ENCODE measurements at regions not wholly inside any gene's neighbourhood (a gene's known extent, or its start where the extent isn't known, plus 50 kb on each side); places are given as distances from the start of the nearest gene placed in this dataset.

DNA sequence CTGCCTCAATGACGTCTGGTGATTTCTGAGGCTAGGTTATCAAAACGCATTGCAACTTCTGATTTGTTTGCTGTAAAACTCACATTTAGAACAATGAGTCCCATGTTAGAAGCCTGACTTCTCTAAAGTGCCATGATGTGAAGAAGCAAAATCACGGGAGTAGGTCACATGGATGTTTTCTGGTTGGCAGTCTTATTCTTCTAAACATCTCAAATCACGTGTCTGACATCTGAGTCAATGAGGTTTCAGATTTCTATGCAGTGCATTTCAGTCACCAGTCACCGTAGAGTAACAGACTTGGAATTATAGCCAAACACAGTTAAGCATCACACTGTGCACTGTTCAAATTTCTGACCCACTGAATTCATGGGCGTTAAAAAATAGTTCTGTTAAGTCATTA is 482.1 kb downstream of the TMA16 start:
- H3K4me3 Mint-ChIP-seq, result no peak overlapping the region
- H3K9me3 Mint-ChIP-seq, result no peaks in the 10 kb centered on the region
- TF ChIP-seq, protein P1, sequence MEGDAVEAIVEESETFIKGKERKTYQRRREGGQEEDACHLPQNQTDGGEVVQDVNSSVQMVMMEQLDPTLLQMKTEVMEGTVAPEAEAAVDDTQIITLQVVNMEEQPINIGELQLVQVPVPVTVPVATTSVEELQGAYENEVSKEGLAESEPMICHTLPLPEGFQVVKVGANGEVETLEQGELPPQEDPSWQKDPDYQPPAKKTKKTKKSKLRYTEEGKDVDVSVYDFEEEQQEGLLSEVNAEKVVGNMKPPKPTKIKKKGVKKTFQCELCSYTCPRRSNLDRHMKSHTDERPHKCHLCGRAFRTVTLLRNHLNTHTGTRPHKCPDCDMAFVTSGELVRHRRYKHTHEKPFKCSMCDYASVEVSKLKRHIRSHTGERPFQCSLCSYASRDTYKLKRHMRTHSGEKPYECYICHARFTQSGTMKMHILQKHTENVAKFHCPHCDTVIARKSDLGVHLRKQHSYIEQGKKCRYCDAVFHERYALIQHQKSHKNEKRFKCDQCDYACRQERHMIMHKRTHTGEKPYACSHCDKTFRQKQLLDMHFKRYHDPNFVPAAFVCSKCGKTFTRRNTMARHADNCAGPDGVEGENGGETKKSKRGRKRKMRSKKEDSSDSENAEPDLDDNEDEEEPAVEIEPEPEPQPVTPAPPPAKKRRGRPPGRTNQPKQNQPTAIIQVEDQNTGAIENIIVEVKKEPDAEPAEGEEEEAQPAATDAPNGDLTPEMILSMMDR (IDR thresholded peaks at IDR 0.05; ENCODE audit: unreplicated experiment), result no peak
- H3K36me3 Mint-ChIP-seq, result no peaks in the 10 kb centered on the region
- DNase-seq (ENCODE audit: low spot score in 2 of 2, unreplicated experiment in 2 of 2), result no peak
- no peaks in the 10 kb centered on the region for H3K27me3 Mint-ChIP-seq (ENCODE audit: low read depth)
- no peaks in the 10 kb centered on the region for H3K4me1 Mint-ChIP-seq
- no peak overlapping the region for H3K27ac Mint-ChIP-seq

DNA sequence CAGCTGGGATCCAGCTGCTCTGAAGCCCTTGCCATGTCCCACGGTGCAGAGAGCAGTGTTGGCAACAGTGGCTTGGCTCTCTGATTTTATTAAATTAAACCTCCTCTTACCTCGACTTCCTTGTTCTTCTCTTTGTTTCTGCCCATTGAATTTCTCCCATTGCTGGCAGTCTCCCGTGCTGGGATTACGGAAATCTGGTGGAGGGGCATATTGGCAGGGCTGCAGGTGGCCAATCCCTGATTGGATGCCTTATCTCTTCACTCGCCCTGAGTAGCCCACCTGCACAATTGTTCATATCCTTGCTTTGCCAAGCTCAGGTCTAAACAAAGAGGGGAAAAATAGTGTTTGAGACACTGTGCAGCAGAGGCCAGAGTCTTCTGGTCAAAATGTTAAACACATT is 493.9 kb downstream of the TMA16 start:
- DNase-seq (ENCODE audit: low spot score in 2 of 2, unreplicated experiment in 2 of 2), result no peak
- TF ChIP-seq, protein P1 (IDR thresholded peaks at IDR 0.05; ENCODE audit: unreplicated experiment), result no peak
- Mint-ChIP-seq H3K27ac (no peak overlapping the region), H3K9me3 (no peaks in the 10 kb centered on the region), H3K4me3 (no peak overlapping the region), H3K27me3 (ENCODE audit: low read depth) (peaks cover 1% of the 10 kb centered on the region), H3K4me1 (no peaks in the 10 kb centered on the region), H3K36me3 (no peaks in the 10 kb centered on the region)

DNA sequence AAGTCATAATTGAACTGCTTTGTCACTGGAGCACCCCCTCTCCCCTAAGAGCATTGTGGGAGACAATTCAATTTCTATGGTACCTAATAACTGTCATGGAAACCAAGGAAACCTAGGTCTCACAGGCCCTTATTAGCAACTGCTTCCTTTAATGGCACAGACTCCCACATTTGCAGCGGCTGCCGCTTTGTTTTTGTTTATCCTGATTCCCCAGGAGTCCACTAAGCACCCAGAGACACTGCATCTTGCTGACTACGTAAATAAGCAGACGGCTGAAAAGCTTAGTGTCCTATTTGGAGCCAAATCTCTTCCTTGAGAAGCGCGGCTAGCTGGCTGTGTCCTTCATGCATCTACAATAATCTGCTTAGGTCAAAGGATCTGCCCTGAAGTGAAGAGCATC is 494.4 kb downstream of the TMA16 start:
- Mint-ChIP-seq H3K9me3 (no peaks in the 10 kb centered on the region), H3K27me3 (ENCODE audit: low read depth) (peaks cover 1% of the 10 kb centered on the region), H3K4me3 (no peak overlapping the region), H3K4me1 (no peaks in the 10 kb centered on the region), H3K27ac (no peak overlapping the region), H3K36me3 (no peaks in the 10 kb centered on the region)
- DNase-seq (ENCODE audit: low spot score in 2 of 2, unreplicated experiment in 2 of 2), result no peak
- TF ChIP-seq, protein P1 (IDR thresholded peaks at IDR 0.05; ENCODE audit: unreplicated experiment), result no peak

DNA sequence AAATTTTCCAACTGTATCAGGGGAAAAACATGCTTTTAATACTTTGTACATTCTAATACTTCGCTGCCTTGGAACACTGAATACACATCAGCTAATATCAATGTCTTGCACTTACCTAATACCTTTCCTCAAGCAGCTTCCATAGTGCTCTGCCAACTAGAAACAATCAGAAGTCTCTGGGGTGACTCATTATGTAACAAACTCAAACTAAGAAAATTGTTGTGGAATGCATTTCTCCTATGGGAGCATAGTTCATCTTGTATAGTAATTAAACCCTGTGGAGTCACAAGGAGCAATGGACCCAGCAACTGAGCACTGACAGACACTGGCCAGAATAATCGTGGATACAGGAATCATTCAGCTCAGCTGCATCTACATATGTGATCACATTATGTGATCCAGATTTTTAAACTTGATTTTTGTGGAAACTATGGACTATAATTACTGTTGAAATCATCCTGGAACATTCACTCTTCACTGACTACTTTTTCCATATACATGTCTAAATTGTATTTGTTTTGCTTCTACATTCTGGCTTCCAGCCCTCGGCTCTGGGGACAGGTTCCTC is 496.9 kb downstream of the TMA16 start:
- Mint-ChIP-seq H3K9me3 (no peaks in the 10 kb centered on the region), H3K4me3 (no peak overlapping the region), H3K27ac (no peak overlapping the region), H3K36me3 (no peaks in the 10 kb centered on the region), H3K4me1 (no peaks in the 10 kb centered on the region), H3K27me3 (ENCODE audit: low read depth) (peaks cover 1% of the 10 kb centered on the region)
- no peak for DNase-seq (ENCODE audit: low spot score in 2 of 2, unreplicated experiment in 2 of 2)
- TF ChIP-seq, protein P1 (IDR thresholded peaks at IDR 0.05; ENCODE audit: unreplicated experiment), result no peak

DNA sequence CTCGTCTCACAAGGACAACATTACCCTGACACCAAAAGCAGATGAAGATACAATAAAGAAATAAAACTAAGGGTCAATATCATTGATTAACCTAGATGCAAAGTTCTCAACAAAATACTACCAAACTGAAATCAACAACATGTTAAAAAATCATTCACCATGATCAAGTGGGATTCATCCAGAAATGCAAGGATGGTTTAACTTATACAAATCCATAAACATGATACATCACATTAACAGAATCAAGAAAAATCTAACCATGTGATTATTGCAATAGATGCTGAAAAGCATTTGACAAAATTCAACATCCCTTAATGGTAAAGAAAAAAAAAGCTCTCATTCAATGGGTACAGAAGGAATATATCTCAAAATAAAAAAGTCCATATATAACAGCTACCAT is 514.9 kb downstream of the TMA16 start:
- no peaks in the 10 kb centered on the region for H3K36me3 Mint-ChIP-seq
- TF ChIP-seq, protein P1 (IDR thresholded peaks at IDR 0.05; ENCODE audit: unreplicated experiment), result no peak
- no peaks in the 10 kb centered on the region for H3K4me1 Mint-ChIP-seq
- no peak overlapping the region for H3K4me3 Mint-ChIP-seq
- DNase-seq (ENCODE audit: low spot score in 2 of 2, unreplicated experiment in 2 of 2), result no peak
- no peak overlapping the region for H3K27ac Mint-ChIP-seq
- H3K27me3 Mint-ChIP-seq (ENCODE audit: low read depth), result no peaks in the 10 kb centered on the region
- H3K9me3 Mint-ChIP-seq, result peaks cover 26% of the 10 kb centered on the region

DNA sequence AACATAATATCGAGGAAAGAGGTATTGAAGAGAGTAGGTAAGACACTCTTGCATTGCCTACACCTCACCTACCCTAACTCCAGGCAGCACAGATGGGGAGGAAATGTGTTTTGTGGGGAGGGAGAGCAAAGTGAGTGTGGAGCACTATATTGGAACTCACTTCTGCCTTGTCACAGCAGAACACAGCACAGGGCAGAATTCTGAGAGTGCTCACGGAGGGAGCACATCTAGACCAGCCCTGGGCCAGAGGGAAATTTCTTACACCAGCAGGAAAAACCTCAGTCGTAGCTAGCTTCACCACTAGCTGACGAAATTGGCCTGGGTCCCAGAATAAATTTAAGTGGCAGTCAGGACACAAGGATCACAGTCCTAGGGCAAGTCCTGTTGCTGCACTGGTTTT is 517.3 kb downstream of the TMA16 start:
- H3K27me3 Mint-ChIP-seq (ENCODE audit: low read depth), result peaks cover 2% of the 10 kb centered on the region
- no peaks in the 10 kb centered on the region for H3K4me1 Mint-ChIP-seq
- H3K9me3 Mint-ChIP-seq, result peaks cover 14% of the 10 kb centered on the region
- H3K27ac Mint-ChIP-seq, result no peak overlapping the region
- no peak overlapping the region for H3K4me3 Mint-ChIP-seq
- DNase-seq (ENCODE audit: low spot score in 2 of 2, unreplicated experiment in 2 of 2), result no peak
- H3K36me3 Mint-ChIP-seq, result no peaks in the 10 kb centered on the region
- TF ChIP-seq, protein P1 (IDR thresholded peaks at IDR 0.05; ENCODE audit: unreplicated experiment), result no peak
